Gastrocnemius medialis (tissue), 4 donors: ENCODE measurements at regions not wholly inside any gene's neighbourhood (a gene's known extent, or its start where the extent isn't known, plus 50 kb on each side); places are given as distances from the start of the nearest gene placed in this dataset.
"Not testable (repeated sequence)": the region's sequence is repeated elsewhere in the genome, so short reads cannot be mapped to it uniquely, and the experiment has no call there.

Source experiments
- ATAC-seq, 2 donors: fragments of 150-250 bp; one replicate each; pipeline ENCODE4 v1.9.1; 2016
- DNase-seq, 2 donors: peaks; one replicate each; pipeline ENCODE4 v3.0.0-alpha.2; 2019
- H3K27ac ChIP-seq, 4 donors: fragments of 200-600 bp; sonication (generic); 1 replicate in 1 of 4; 2 replicates in 3 of 4; pipeline ENCODE4 v1.5.1; 2016 to 2018; ENCODE audit warnings: mild to moderate bottlenecking in 2 of 4, moderate library complexity in 1 of 4
- H3K27me3 ChIP-seq, 3 donors: fragments of 200-600 bp; sonication (generic) in 2 of 3; 1 replicate in 1 of 3; 2 replicates in 2 of 3; pipeline versions ENCODE4 v1.5.1 to v1.6.0; 2016 to 2019; ENCODE audit warnings: mild to moderate bottlenecking in 1 of 3, moderate library complexity in 1 of 3
- H3K36me3 ChIP-seq, 2 donors: fragments of 200-600 bp; sonication (generic) in 1 of 2; one replicate each; pipeline ENCODE4 v1.5.1; 2017 to 2018
- H3K4me1 ChIP-seq, 2 donors: fragments of 200-600 bp; sonication (generic) in 1 of 2; one replicate each; pipeline ENCODE4 v1.5.1; 2016 to 2017; ENCODE audit warnings: mild to moderate bottlenecking in 2 of 2
- H3K4me3 ChIP-seq, 4 donors: fragments of 200-600 bp; sonication (generic) in 3 of 4; 1 replicate in 1 of 4; 2 replicates in 3 of 4; pipeline ENCODE4 v1.5.1; 2016 to 2019; ENCODE audit warnings: mild to moderate bottlenecking in 2 of 4
- H3K9me3 ChIP-seq, 3 donors: fragments of 200-600 bp; sonication (generic) in 2 of 3; 1 replicate in 1 of 3; 2 replicates in 2 of 3; pipeline ENCODE4 v1.5.1; 2016 to 2019
- POLR2A ChIP-seq, 2 donors: fragments of 450-650 bp; IDR thresholded peaks; one replicate each; pipeline ENCODE4 v1.6.1; 2017; ENCODE audit warnings: antibody characterized with exemption in 2 of 2, mild to moderate bottlenecking in 2 of 2, moderate library complexity in 2 of 2
- in situ Hi-C, 4 donors: fragments of 200-750 bp; cut with MboI; loops; one replicate each; pipeline versions ENCODE4 v1.15.0 to v1.8.0; 2017; ENCODE audit warnings: low sequenced_read_pairs in 4 of 4
- intact Hi-C: fragments of 100-400 bp; cut with DNase I; formaldehyde crosslinking; loops from one replicate; pipeline ENCODE4 v1.15.1; 2023; ENCODE audit warnings: low total_unique reads
- TF ChIP-seq, protein P1 (sequence below), 5 experiments: fragments of 450-650 bp in 3 of 5; fragments of 200-600 bp in 2 of 5; sonication (generic) in 2 of 5; IDR thresholded peaks in 4 of 5; conservative IDR thresholded peaks in 1 of 5; 1 replicate in 4 of 5; 2 replicates in 1 of 5; pipeline ENCODE4 v1.5.1; 2016 to 2019; ENCODE audit warnings: antibody characterized with exemption in 5 of 5, mild to moderate bottlenecking in 3 of 5, moderate library complexity in 3 of 5

DNA sequence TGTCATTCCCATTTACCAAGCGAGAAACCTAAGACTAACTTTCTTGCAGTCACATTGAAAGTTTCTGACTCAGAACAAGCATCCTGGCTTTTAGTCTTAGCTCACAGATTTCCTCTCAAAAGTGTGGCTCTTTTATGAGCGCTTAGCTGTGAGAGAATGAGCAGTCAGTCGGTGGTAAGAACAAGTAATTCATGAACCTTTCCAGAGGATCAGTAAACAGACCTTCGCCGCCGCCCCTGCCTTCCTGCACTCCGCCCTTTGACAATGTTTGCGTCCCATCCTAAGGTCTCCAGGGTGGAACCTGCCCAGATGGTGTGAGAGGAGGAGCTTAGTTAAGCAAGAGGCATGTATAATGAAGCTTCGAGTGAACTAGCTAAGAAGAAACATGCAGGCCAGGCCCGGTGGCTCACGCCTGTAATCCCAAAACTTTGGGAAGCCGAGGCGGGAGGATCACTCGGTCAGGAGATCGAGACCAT is 142.4 kb downstream of the GLUL start:
- TF ChIP-seq POLR2A (IDR thresholded peaks at IDR 0.05), result no peak
- H3K27ac ChIP-seq, result no peak overlapping the region
- no peaks in the 10 kb centered on the region for H3K9me3 ChIP-seq
- H3K4me1 ChIP-seq, result no peaks in the 10 kb centered on the region
- no peak for DNase-seq
- H3K36me3 ChIP-seq, result no peaks in the 10 kb centered on the region
- ATAC-seq, result no peak
- no peak overlapping the region for H3K4me3 ChIP-seq
- in situ Hi-C loops (no loop called here), intact Hi-C loops (no loop called here)
- no peaks in the 10 kb centered on the region for H3K27me3 ChIP-seq

GRCh38 chr1:182248721-182249120 is 142.9 kb downstream of the GLUL start:
- TF ChIP-seq, protein P1, sequence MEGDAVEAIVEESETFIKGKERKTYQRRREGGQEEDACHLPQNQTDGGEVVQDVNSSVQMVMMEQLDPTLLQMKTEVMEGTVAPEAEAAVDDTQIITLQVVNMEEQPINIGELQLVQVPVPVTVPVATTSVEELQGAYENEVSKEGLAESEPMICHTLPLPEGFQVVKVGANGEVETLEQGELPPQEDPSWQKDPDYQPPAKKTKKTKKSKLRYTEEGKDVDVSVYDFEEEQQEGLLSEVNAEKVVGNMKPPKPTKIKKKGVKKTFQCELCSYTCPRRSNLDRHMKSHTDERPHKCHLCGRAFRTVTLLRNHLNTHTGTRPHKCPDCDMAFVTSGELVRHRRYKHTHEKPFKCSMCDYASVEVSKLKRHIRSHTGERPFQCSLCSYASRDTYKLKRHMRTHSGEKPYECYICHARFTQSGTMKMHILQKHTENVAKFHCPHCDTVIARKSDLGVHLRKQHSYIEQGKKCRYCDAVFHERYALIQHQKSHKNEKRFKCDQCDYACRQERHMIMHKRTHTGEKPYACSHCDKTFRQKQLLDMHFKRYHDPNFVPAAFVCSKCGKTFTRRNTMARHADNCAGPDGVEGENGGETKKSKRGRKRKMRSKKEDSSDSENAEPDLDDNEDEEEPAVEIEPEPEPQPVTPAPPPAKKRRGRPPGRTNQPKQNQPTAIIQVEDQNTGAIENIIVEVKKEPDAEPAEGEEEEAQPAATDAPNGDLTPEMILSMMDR (IDR thresholded peaks at IDR 0.05 in 4 of 5, conservative IDR thresholded peaks at IDR 0.05 in 1 of 5), result no peak
- no peak for TF ChIP-seq POLR2A (IDR thresholded peaks at IDR 0.05)
- intact Hi-C loops (no loop called here), in situ Hi-C loops (no loop called here)
- H3K36me3 ChIP-seq, result no peaks in the 10 kb centered on the region
- no peaks in the 10 kb centered on the region for H3K4me1 ChIP-seq
- no peaks in the 10 kb centered on the region for H3K9me3 ChIP-seq
- ATAC-seq (no peak), DNase-seq (no peak)
- H3K27ac ChIP-seq, result no peak overlapping the region
- H3K27me3 ChIP-seq, result no peaks in the 10 kb centered on the region
- no peak overlapping the region for H3K4me3 ChIP-seq

DNA sequence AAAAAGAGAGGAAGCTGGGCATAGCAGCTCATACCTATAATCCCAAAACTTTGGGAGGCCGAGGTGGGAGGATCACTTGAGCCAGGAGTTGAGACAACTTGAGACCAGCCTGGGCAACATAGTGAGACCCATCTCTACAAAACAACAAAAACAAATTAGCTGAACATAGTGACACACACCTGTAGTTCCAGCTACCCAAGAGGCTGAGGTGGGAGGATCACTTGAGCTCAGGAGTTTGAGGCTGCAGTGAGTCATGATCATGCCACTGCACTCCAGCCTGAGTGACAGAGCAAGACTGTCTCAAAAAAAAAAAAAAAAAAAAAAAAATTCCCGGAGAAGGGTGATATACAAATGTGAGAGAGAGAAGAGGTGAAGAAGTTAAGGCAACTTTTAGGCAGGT is 143.8 kb downstream of the GLUL start:
- in situ Hi-C loops, result not testable (repeated sequence)

GRCh38 chr1:182246783-182247182 is 144.8 kb downstream of the GLUL start:
- Histone ChIP-seq H3K4me3 (no peak overlapping the region), H3K36me3 (no peaks in the 10 kb centered on the region), H3K27me3 (no peaks in the 10 kb centered on the region), H3K4me1 (no peaks in the 10 kb centered on the region), H3K9me3 (no peaks in the 10 kb centered on the region), H3K27ac (no peak overlapping the region)
- TF ChIP-seq, protein P1 (IDR thresholded peaks at IDR 0.05 in 4 of 5, conservative IDR thresholded peaks at IDR 0.05 in 1 of 5), result no peak
- TF ChIP-seq POLR2A (IDR thresholded peaks at IDR 0.05), result no peak
- ATAC-seq, result no peak
- in situ Hi-C loops, result no loop called here
- intact Hi-C loops, result no loop called here
- DNase-seq, result no peak

More for the DNA sequence above, 143.8 kb downstream of the GLUL start:
- H3K27me3 ChIP-seq, H3K27ac ChIP-seq, ATAC-seq, H3K9me3 ChIP-seq, H3K4me3 ChIP-seq, intact Hi-C loops, H3K4me1 ChIP-seq, H3K36me3 ChIP-seq, DNase-seq: not testable (repeated sequence)

DNA sequence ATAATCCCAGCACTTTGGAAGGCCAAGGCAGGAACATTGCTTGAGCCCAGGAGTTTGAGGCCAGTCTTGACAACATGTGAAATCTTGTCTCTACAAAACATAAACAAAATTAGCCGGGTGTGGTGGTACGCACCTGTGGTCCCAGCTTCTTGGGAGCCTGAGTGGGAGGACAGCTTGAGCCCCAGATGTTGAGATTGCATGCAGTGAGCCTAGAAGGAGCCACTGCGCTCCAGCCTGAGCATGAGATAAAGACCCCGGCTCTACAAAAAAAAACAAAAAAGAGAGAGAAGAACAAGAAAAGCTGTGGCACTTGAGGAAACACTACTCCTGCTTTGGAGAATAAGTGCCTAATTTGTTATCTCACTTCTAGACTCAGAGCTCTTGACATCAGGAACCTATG is 146.6 kb downstream of the GLUL start:
- Histone ChIP-seq H3K4me1 (no peaks in the 10 kb centered on the region), H3K36me3 (no peaks in the 10 kb centered on the region), H3K9me3 (no peaks in the 10 kb centered on the region), H3K4me3 (no peak overlapping the region), H3K27ac (no peak overlapping the region), H3K27me3 (no peaks in the 10 kb centered on the region)
- DNase-seq, result no peak
- ATAC-seq, result no peak
- intact Hi-C loops (no loop called here), in situ Hi-C loops (no loop called here)
- no peak for TF ChIP-seq POLR2A (IDR thresholded peaks at IDR 0.05)
- TF ChIP-seq, protein P1 (IDR thresholded peaks at IDR 0.05 in 4 of 5, conservative IDR thresholded peaks at IDR 0.05 in 1 of 5), result no peak

DNA sequence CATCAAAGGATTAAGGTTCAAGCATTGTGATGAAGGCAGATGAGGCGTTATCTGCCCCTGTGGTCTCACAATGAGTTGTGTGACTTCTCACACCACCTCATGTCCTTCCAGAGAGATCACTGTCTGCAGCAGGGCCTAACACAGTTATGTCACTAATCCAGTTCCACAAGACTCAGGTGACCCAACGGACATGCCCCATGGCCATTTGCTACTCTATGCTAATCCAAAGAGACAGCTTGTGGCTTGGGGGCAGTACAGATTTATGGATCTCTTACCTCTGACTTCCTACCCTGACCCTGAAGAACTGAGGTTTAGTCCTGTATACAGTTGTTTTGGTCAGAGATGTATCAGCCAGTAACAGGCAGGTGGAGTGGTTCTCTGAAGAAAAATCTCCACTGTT is 147.1 kb downstream of the GLUL start:
- no peaks in the 10 kb centered on the region for H3K4me1 ChIP-seq
- no peak for TF ChIP-seq POLR2A (IDR thresholded peaks at IDR 0.05)
- TF ChIP-seq, protein P1 (IDR thresholded peaks at IDR 0.05 in 4 of 5, conservative IDR thresholded peaks at IDR 0.05 in 1 of 5), result no peak
- H3K4me3 ChIP-seq, result no peak overlapping the region
- in situ Hi-C loops, result no loop called here
- H3K27me3 ChIP-seq, result no peaks in the 10 kb centered on the region
- intact Hi-C loops, result no loop called here
- ATAC-seq, result no peak
- H3K27ac ChIP-seq, result no peak overlapping the region
- H3K9me3 ChIP-seq, result no peaks in the 10 kb centered on the region
- no peaks in the 10 kb centered on the region for H3K36me3 ChIP-seq
- DNase-seq, result no peak
